COLO829 (cell line): ENCODE measurements at regions not wholly inside any gene's neighbourhood (a gene's known extent, or its start where the extent isn't known, plus 50 kb on each side); places are given as distances from the start of the nearest gene placed in this dataset.

ENCODE experiments used
- DNase-seq: peaks from one replicate; pipeline ENCODE4 v3.0.0; 2012; ENCODE audit warnings: low spot score

DNA sequence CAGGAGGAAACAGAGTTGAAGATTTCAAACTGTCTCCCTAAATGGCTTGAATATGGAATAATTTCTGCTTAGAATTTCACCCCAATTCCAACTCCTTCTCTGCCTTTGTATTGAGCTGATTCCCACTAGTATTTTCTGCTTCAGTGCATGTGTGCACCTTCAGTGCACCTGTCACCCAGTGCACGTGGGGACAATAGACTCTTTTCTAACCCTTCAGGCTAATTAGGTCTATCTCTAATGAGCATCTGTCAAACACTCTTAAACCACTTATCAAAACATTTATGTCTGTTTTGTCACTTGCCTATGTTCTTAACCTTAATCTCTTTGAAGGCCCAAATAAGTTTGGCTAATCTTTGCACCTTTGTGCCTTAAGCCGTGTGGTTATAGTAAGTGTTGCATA lies 232.0 kb upstream of the NETO1 start:
- no peak for DNase-seq

DNA sequence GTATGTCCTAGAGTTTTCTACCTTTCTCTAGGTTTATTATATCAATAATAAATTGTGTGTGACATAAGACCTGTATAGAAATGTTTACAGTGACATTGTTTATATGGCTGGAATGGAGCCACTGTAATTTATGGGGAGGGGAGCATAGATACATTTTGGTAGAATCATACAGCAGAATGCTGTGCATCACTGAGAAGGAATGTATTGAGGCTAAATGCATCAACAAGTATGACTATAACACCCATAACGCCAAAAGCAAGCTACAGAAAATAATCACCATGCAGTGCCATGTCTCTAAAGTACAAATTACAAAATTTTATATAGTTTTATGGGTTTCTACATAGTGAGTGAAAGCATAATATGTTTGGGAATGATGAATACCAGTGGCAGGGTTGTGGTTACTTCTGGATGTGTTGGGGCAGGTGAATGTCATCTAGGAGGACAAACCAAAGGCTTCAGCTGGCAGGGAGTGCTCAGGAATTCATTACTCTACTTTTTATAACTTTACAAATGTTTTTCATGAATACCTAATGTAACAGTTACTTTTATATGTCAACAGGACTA lies 226.0 kb upstream of the NETO1 start:
- no peak for DNase-seq

DNA sequence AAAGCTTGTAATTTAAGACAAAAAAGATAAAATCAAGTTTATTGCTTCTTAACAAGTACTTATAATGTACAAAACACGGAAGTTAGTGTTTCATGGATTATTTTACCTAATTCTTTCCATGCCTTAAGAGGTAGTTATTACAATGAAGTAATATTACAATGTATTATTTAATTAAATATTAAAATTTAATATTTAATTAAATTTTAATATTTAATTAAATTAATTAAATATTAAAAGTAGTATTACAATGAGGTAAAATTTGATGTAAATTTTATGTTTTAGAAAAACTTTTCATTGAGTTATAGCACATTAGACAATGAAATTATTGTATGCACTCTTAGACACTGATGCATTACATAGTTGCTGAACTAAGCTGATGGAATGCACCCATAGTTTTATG lies 220.7 kb upstream of the NETO1 start:
- no peak for DNase-seq

- no peak for DNase-seq
Observed at GRCh38 chr18:73087282-73087977, 219.6 kb upstream of the NETO1 start.

GRCh38 chr18:73079920-73080319 lies 212.1 kb upstream of the NETO1 start:
- DNase-seq, result no peak

DNA sequence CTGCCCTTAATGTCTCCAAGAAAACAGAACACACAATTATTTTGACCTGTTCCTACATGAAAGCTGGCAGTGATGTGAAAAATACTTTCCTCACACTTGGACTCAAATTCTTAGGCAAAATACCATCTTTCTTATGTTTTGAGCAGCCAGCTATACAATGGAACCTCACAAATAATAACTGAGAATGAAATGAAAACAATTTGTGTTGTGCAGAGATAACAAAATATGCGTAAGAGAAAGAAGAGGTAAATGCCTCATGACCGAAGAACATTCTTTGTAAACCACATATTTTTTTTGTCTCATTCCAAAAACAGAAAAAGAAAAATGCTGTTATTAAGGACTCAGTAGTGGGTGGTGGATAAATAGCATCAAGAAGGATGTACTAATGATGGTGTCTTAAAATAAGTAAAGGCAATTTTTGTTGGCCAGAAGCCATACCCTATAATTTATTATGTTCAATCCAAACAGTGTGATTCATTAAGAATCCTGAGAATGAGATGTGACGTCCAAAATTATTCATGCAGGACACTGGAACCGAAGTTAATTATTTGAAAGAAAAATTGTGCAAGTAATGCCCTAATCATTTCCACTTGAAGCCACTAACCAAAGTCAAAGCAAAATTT lies 193.0 kb upstream of the NETO1 start:
- DNase-seq, result no peak

GRCh38 chr18:73059280-73059679 lies 191.5 kb upstream of the NETO1 start:
- no peak for DNase-seq

- DNase-seq, result no peak
Observed at GRCh38 chr18:73047688-73048087, 179.9 kb upstream of the NETO1 start.

DNA sequence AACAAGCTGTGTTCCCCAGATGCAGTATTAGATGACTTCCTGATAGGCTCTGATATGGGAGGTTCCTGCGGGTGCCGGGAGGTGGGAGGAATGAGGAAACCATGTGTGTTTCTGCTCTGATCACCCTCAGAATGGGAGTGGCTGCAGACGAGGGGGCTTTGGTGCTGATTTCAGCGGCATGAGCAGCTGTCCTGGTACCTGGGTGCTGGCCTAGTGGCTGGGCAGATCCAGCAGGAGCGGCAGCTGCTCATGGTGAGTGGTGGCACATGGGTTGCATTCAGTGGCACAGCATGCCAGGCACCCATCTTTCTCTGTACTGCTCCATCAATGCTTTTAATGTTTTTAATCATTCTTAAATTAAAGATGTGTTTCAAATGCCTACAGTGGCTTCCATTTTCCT lies 177.2 kb upstream of the NETO1 start:
- no peak for DNase-seq

DNA sequence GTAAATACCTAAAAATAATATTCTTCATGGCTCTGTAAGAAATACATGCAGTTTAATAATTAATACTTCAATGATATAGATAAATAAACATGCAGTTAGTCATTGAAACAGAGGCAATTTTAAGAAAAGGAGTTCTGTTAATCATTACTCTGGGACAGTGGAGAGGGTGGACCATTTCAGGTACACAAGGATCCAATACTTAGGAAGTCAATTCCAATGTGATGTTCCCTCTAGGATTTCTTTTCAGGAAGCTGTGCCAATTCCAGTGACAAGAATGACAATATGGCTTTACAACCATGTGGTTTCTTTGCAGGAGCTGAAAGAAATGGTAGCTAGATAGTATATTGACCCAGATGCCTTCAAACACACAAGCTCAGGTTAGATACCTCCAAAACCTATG lies 175.8 kb upstream of the NETO1 start:
- DNase-seq, result no peak

DNA sequence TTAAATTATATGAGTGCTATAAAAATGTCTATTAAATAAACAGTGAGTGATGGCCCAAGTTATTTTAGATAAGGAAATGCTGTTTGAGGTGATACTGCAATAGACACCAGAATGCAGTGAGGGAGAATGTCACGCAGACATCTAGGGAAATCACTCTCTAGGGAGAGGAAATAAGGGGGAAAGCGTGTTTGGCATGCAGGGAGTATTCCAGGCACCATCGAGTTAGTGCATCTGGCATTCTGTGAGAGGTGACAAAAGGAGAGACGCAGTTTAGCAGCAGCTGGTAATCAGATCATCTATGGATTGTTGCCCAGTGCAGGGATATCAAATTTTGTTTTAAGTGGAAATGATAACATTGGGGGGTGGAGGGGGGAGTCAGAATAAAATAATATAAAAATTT lies 175.4 kb upstream of the NETO1 start:
- DNase-seq, result no peak

GRCh38 chr18:73040247-73040646 lies 172.5 kb upstream of the NETO1 start:
- no peak for DNase-seq

GRCh38 chr18:73038336-73038735 lies 170.5 kb upstream of the NETO1 start:
- DNase-seq, result no peak

DNA sequence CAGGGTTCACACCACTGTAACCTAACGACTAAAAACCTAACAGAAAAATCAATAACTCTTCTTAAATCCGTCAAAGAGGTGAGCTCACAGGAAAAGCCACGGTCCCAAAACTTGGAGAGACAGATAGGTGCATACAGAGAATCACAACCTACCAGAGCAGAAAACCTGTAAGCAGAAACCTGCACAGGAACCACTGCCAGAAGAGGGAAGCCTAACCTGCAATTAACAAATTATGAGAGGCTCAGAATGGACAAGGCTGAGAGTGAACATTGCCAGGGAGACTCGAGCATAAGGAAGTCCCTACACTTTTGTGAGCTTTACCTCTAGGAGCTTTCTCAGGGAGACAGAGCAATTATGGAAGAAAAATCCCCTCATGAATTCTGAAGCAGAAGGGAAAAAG lies 156.2 kb upstream of the NETO1 start:
- no peak for DNase-seq

GRCh38 chr18:73009691-73010090 lies 141.9 kb upstream of the NETO1 start:
- DNase-seq, result no peak

- DNase-seq, result no peak
Observed at GRCh38 chr18:73007915-73008308, 140.1 kb upstream of the NETO1 start.

DNA sequence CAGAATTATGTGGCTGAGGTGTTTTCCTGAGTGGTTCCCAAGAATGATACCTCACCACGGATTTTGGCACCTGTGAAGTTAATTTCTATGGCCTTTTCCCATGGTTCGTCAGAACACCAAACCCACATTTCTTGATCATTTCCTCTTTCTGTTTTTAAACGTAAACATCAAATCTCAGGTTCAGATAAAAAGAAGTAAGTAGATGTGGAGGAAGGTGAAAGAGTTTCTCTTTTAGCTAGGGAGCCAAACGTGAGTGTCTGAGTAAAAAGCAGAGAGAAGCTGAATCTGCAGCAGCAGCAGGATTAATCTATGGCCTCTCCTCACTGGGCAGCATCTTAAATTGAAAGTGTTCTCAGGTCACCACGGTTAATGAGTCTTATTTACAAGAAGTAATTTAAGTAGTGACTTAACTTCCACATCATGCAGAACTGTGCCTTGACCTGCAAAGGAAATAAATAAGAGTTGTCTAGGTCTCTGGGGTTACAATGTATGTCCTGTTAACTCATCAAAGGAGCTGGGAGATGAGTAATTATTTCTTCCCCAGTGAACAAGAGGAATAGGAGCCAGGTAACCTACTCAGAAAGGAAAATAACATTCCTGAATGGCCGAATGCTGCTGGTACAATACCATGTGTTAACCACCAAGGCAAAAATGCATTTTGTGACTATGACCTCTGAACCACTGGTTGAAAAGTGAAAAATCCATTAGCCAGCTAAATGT lies 139.6 kb upstream of the NETO1 start:
- no peak for DNase-seq

DNA sequence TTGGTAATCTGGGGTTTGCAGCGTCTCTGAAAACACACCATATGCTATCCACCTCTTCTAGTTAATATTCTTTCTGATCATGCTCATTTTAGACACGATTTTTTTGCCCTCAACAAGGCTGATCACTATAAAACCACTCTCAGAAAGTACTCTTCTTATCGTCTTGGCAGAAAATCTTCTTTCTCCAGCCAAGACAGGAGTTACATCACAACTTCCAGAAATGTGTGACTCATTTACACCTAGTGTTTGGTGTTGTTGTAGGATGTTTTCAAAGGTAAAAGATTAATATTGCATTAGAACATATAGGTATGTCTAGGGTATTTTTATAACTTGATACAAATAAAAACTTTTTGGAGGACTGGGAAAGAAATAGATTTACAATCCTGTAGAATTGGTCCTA lies 138.5 kb upstream of the NETO1 start:
- DNase-seq, result no peak

DNA sequence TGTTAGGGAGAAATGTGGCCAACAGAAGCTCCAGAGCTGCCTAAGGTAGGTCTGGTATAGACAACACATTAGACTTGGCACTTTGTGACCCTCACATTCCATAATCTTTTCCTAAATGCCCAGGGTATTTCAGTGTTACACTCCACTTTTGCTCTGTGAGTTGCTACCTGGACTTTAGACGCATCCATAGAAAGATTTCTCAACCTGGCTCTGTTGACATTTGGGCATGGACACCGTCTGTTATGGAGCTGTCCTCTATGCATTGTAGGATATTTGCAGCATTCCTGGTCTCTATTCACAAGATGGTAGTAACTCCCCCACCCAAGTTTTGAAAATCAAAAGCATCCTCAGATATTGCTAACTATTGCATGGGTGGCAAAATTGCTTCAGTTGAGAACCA lies 136.5 kb upstream of the NETO1 start:
- no peak for DNase-seq

- DNase-seq, result no peak
Observed at GRCh38 chr18:72999971-73000607, 132.3 kb upstream of the NETO1 start.

DNA sequence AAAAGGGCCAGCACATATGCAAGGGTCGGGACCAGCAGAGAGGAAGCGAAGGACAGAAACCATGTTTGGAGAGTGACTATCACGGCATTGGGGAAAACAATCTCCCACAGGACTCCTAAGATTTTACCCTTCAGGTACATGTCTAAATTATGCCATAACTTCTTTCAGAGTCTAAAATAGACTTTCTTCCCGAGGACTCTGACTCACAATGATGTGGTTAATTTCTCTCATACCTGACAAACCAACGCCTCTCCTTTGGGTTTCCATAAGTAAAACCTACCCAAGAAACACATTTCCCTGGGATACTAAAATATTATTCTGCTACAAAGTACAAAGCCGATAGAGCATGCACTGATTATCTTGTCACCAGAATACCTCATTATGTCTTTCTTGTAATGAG lies 127.8 kb upstream of the NETO1 start:
- DNase-seq, result no peak

DNA sequence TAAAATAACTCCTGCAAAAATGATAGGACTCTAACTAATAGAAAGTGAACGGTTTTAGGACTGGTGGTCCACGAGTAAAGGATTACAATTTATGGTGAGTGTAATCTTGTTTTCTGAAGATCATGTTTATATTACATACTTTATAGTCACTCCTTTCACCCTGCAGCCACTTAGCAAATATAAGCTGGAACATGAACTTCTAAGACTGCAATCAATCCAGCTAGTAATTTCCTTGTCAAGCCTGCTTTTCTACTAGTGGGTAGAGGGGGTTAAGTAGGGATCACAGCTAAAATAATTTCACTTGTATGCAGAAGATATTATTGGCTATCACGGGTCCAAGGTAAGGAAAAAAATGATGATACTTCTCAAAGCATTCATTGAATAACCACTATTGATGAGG lies 125.5 kb upstream of the NETO1 start:
- no peak for DNase-seq

- no peak for DNase-seq
Observed at GRCh38 chr18:72991379-72991778, 123.6 kb upstream of the NETO1 start.
